ENCODE measurements at regions not wholly inside any gene's neighbourhood (a gene's known extent, or its start where the extent isn't known, plus 50 kb on each side); places are given as distances from the start of the nearest gene placed in this dataset.

GRCh38 chr7:41006306-41006995, 696.4 kb downstream of the INHBA start:
- Histone ChIP-seq H4K20me1 (ENCODE audit: control insufficient read depth, insufficient read depth, low read length, poor library complexity, severe bottlenecking) (no peaks in the 10 kb centered on the region), H3K36me3 (replicated peaks in 1 of 2; ENCODE audit: control extremely low read depth in 1 of 2, control insufficient read depth in 1 of 2, extremely low read depth in 1 of 2, insufficient read depth in 2 of 2, low read length in 1 of 2) (no peaks in the 10 kb centered on the region), H3K27me3 (replicated peaks in 1 of 4; ENCODE audit: control extremely low read depth in 1 of 4, control insufficient read depth in 3 of 4, insufficient read depth in 4 of 4, low read length in 3 of 4) (no peaks in the 10 kb centered on the region), H3K27ac (ENCODE audit: low read length in 2 of 2) (no peak overlapping the region), H3K4me2 (replicated peaks; ENCODE audit: low read depth, low read length, poor library complexity, severe bottlenecking) (no peak overlapping the region), H3K9ac (ENCODE audit: low read length) (no peak overlapping the region), H3K9me3 (ENCODE audit: control extremely low read depth in 1 of 3, control insufficient read depth in 2 of 3, insufficient read depth in 1 of 3, low read length in 2 of 3) (no peaks in the 10 kb centered on the region), H2AFZ (ENCODE audit: insufficient read depth, low read depth, low read length, poor library complexity, severe bottlenecking) (no peak overlapping the region), H3K79me2 (ENCODE audit: control insufficient read depth, insufficient read depth, low read length) (no peaks in the 10 kb centered on the region), H3K4me3 (ENCODE audit: control extremely low read depth in 1 of 5, extremely low read depth in 1 of 5, insufficient read depth in 1 of 5, low read depth in 2 of 5, low read length in 4 of 5) (no peak overlapping the region), H3K4me1 (ENCODE audit: control insufficient read depth in 2 of 2, insufficient read depth in 2 of 2, low read length in 2 of 2) (no peaks in the 10 kb centered on the region)
- intact Hi-C loops (cut with micrococcal nuclease): no loop called here
- ATAC-seq (ENCODE audit: low read depth) (no peak), DNase-seq (no peak)
- H3K27me3 Mint-ChIP-seq: no peaks in the 10 kb centered on the region
- no peak overlapping the region for H3K4me3 Mint-ChIP-seq
- TF ChIP-seq EZH2 (IDR thresholded peaks at IDR 0.05; ENCODE audit: borderline replicate concordance, insufficient read depth, low read depth, low read length, poor library complexity, severe bottlenecking): no peak
- TF ChIP-seq, protein P1, sequence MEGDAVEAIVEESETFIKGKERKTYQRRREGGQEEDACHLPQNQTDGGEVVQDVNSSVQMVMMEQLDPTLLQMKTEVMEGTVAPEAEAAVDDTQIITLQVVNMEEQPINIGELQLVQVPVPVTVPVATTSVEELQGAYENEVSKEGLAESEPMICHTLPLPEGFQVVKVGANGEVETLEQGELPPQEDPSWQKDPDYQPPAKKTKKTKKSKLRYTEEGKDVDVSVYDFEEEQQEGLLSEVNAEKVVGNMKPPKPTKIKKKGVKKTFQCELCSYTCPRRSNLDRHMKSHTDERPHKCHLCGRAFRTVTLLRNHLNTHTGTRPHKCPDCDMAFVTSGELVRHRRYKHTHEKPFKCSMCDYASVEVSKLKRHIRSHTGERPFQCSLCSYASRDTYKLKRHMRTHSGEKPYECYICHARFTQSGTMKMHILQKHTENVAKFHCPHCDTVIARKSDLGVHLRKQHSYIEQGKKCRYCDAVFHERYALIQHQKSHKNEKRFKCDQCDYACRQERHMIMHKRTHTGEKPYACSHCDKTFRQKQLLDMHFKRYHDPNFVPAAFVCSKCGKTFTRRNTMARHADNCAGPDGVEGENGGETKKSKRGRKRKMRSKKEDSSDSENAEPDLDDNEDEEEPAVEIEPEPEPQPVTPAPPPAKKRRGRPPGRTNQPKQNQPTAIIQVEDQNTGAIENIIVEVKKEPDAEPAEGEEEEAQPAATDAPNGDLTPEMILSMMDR (IDR thresholded peaks at IDR 0.05): no peak
- H3K27ac Mint-ChIP-seq: no peak overlapping the region
- 67% methylated on average over 1 of the region's 2 CpGs for WGBS (ENCODE audit: insufficient coverage)
- POLR2A ChIA-PET: no interaction called here
- H3K9me3 Mint-ChIP-seq (ENCODE audit: insufficient read depth): peaks cover 1% of the 10 kb centered on the region
- CTCF ChIA-PET: interaction anchor here (0.5 kb wide), 1 partner anchor 938 kb away, joined by 3 read pairs; no protein-coding TSS in a partner anchor
- no peaks in the 10 kb centered on the region for H3K4me1 Mint-ChIP-seq

DNA sequence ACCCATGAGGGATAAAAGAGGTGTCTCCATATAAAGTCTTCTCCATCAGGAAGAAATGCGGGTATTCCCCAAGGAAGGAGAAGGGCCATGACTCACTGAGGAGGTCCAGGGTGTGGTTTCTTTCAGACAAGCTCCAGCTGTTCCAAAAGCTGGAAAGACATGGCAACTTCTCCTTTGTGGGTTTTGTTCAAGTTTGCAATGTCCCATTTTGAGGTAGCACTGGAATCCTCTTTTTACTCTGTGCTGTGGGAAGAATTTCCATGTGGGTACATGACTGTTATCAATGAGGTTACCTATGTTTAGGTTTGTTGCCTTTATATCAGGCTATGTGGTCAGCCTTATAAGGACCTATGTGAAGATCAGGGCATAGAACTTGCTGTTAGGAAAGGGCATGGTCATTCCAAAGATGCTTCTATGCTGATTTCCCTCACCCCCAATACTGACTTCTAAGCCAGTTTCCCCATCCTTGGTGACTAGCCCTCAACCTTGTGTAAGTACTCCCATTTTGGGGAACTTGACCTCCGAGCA, 697.5 kb downstream of the INHBA start:
- Histone ChIP-seq H3K9ac (ENCODE audit: low read length) (no peak overlapping the region), H3K36me3 (replicated peaks in 1 of 2; ENCODE audit: control extremely low read depth in 1 of 2, control insufficient read depth in 1 of 2, extremely low read depth in 1 of 2, insufficient read depth in 2 of 2, low read length in 1 of 2) (no peaks in the 10 kb centered on the region), H3K4me2 (replicated peaks; ENCODE audit: low read depth, low read length, poor library complexity, severe bottlenecking) (no peak overlapping the region), H3K27ac (ENCODE audit: low read length in 2 of 2) (no peak overlapping the region), H3K27me3 (replicated peaks in 1 of 4; ENCODE audit: control extremely low read depth in 1 of 4, control insufficient read depth in 3 of 4, insufficient read depth in 4 of 4, low read length in 3 of 4) (no peaks in the 10 kb centered on the region), H4K20me1 (ENCODE audit: control insufficient read depth, insufficient read depth, low read length, poor library complexity, severe bottlenecking) (no peaks in the 10 kb centered on the region), H3K79me2 (ENCODE audit: control insufficient read depth, insufficient read depth, low read length) (no peaks in the 10 kb centered on the region), H3K4me1 (ENCODE audit: control insufficient read depth in 2 of 2, insufficient read depth in 2 of 2, low read length in 2 of 2) (no peaks in the 10 kb centered on the region), H3K4me3 (ENCODE audit: control extremely low read depth in 1 of 5, extremely low read depth in 1 of 5, insufficient read depth in 1 of 5, low read depth in 2 of 5, low read length in 4 of 5) (no peak overlapping the region), H2AFZ (ENCODE audit: insufficient read depth, low read depth, low read length, poor library complexity, severe bottlenecking) (no peak overlapping the region), H3K9me3 (ENCODE audit: control extremely low read depth in 1 of 3, control insufficient read depth in 2 of 3, insufficient read depth in 1 of 3, low read length in 2 of 3) (no peaks in the 10 kb centered on the region)
- intact Hi-C loops (cut with micrococcal nuclease): no loop called here
- no peak for ATAC-seq (ENCODE audit: low read depth)
- CTCF ChIA-PET: no interaction called here
- Mint-ChIP-seq H3K4me1 (no peaks in the 10 kb centered on the region), H3K9me3 (ENCODE audit: insufficient read depth) (peaks cover 5% of the 10 kb centered on the region), H3K4me3 (no peak overlapping the region), H3K27ac (no peak overlapping the region), H3K27me3 (no peaks in the 10 kb centered on the region)
- no peak for DNase-seq
- POLR2A ChIA-PET: no interaction called here
- WGBS (ENCODE audit: insufficient coverage): no CpG with 5 or more reads among the region's 2 CpGs
- TF ChIP-seq, protein P1 (IDR thresholded peaks at IDR 0.05): no peak
- no peak for TF ChIP-seq EZH2 (IDR thresholded peaks at IDR 0.05; ENCODE audit: borderline replicate concordance, insufficient read depth, low read depth, low read length, poor library complexity, severe bottlenecking)
